Esophagus squamous epithelium (tissue), 4 donors: ENCODE measurements at regions not wholly inside any gene's neighbourhood (a gene's known extent, or its start where the extent isn't known, plus 50 kb on each side); places are given as distances from the start of the nearest gene placed in this dataset.

Experiments used
- POLR2A ChIP-seq, 4 donors: fragments of 450-650 bp; IDR thresholded peaks; one replicate each; pipeline ENCODE4 v1.6.1; 2017; ENCODE audit warnings: antibody characterized with exemption in 4 of 4, mild to moderate bottlenecking in 4 of 4, moderate library complexity in 3 of 4
- TF ChIP-seq, protein P1 (sequence below), 6 experiments: fragments of 450-650 bp in 4 of 6; fragments of 200-600 bp in 2 of 6; sonication (generic) in 2 of 6; IDR thresholded peaks; one replicate each; pipeline ENCODE4 v1.5.1; 2016 to 2019; ENCODE audit warnings: antibody characterized with exemption in 6 of 6, mild to moderate bottlenecking in 4 of 6, moderate library complexity in 4 of 6

- TF ChIP-seq, protein P1, sequence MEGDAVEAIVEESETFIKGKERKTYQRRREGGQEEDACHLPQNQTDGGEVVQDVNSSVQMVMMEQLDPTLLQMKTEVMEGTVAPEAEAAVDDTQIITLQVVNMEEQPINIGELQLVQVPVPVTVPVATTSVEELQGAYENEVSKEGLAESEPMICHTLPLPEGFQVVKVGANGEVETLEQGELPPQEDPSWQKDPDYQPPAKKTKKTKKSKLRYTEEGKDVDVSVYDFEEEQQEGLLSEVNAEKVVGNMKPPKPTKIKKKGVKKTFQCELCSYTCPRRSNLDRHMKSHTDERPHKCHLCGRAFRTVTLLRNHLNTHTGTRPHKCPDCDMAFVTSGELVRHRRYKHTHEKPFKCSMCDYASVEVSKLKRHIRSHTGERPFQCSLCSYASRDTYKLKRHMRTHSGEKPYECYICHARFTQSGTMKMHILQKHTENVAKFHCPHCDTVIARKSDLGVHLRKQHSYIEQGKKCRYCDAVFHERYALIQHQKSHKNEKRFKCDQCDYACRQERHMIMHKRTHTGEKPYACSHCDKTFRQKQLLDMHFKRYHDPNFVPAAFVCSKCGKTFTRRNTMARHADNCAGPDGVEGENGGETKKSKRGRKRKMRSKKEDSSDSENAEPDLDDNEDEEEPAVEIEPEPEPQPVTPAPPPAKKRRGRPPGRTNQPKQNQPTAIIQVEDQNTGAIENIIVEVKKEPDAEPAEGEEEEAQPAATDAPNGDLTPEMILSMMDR (IDR thresholded peaks at IDR 0.05): no peak
- TF ChIP-seq POLR2A (IDR thresholded peaks at IDR 0.05): no peak
Observed at GRCh38 chrX:104376937-104377336, 122.2 kb upstream of the ESX1 start.
